Amygdala (tissue), 56 donors: ENCODE measurements at regions not wholly inside any gene's neighbourhood (a gene's known extent, or its start where the extent isn't known, plus 50 kb on each side); places are given as distances from the start of the nearest gene placed in this dataset.

Experiments used
- DNase-seq, 56 donors: peaks; one replicate each; lab custom pipeline; 2025; lab: John Stamatoyannopoulos, UW

GRCh38 chrY:15593476-15594160, 1069.3 kb downstream of the NLGN4Y start:
- no peak for DNase-seq

- no peak for DNase-seq
Measured at GRCh38 chrY:15594179-15594578, 1069.8 kb downstream of the NLGN4Y start.

- no peak for DNase-seq
Measured at GRCh38 chrY:15600565-15600964, 1076.2 kb downstream of the NLGN4Y start.

DNA sequence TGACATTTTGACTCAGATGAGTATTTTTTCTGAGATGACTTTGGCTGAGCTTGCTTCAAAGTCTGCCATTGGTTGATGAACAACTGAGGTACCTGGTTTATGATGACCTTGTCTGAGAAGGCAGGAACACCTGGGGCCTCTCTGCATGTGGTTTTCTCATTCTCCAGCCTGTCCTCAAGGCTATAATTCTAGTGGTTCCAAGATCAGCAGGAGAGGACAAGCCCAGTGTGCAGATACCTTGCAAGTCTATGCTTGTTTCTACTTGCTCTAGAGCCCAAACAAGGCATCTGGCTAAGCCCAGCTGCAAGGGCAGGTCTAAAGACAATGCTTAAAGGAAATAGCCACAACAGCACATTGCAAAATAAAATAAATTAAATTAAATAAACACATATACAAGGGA, 1100.0 kb downstream of the NLGN4Y start:
- no peak for DNase-seq

- no peak for DNase-seq
Measured at GRCh38 chrY:15624928-15625327, 1100.6 kb downstream of the NLGN4Y start.

GRCh38 chrY:15648198-15648597, 1123.9 kb downstream of the NLGN4Y start:
- DNase-seq: no peak

DNA sequence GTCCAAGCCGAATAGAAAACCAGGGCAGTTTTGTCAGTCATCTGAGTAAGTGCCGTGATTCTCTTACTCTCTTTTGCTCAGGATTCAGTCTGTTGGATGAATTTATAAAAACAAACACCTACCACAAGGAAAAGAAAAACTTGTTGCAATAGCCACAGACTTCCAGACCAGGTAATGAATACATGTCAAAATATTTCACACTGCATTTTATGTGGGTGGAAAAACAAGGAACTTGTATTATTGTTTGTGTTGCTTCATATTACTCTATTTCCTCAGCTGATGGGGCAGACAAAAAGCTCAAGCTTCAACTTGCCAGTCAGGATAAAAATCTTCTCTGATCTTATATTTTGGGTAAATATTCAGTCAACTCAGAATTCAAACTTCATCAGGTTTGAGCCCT, 1125.7 kb downstream of the NLGN4Y start:
- no peak for DNase-seq

GRCh38 chrY:15688531-15688930, 1164.2 kb downstream of the NLGN4Y start:
- no peak for DNase-seq

- DNase-seq: no peak
Measured at GRCh38 chrY:15689994-15690393, 1165.7 kb downstream of the NLGN4Y start.

- DNase-seq: no peak
Measured at GRCh38 chrY:15702131-15702530, 1177.8 kb downstream of the NLGN4Y start.

DNA sequence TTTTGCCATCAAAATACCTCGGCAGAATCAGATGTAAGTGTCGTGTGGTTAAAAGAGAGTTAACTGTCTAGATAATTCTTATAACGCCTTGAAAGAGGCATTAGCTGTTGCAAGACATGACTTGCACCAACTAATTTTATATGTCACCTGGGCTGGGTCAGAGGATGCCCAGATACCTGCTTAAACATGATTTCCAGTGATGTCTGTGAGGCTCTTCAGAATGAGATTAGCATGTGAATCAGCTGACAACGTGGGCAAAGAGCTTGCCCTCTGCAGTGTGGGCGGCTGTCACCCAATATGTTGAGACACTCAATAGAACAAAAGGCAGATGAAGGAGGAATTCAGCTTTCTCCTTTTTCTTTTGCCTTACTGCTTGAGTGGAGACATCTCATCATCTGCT, 1180.6 kb downstream of the NLGN4Y start:
- no peak for DNase-seq

- DNase-seq: no peak
Measured at GRCh38 chrY:15749533-15750433, 1225.5 kb downstream of the NLGN4Y start.

DNA sequence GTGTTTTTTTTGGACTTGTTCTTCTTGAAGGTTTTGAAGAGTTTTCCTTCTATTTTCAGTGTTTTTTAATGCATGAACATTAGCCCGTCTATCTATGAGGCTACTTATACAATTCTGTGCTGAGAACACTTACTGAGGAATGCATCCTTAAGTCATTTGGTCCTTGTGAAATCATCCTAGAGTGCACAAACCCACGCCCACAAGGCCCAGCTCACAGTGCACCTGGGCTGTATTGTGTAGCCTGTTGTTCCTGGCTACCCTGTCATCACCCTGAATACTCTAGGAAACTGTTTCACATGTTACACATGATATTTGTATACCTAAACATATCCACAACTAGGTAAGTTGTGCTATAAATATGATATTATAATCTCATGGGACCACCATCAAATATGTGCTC, 1226.7 kb downstream of the NLGN4Y start:
- no peak for DNase-seq

- no peak for DNase-seq
Measured at GRCh38 chrY:15756266-15756665, 1231.9 kb downstream of the NLGN4Y start.

- no peak for DNase-seq
Measured at GRCh38 chrY:15773579-15773978, 1249.2 kb downstream of the NLGN4Y start.

DNA sequence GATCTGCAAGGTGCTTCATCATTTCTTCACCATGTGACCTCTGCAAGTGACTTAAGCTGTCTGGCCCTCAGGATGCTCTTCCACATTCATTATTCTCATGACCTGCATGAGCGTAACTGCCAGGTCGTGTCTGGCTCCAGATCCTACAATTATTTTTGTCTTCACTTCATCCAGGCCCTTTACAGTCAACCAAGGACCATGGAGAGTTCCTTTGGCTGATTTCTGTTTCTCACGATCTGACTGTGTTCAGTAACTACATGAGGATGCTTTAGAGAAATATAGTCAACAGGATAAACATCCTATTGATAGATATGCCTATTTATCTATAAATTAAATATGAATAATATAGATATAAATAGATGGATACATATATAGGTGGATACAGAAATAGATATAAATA, 1251.6 kb downstream of the NLGN4Y start:
- no peak for DNase-seq

- DNase-seq: no peak
Measured at GRCh38 chrY:15779891-15780290, 1255.6 kb downstream of the NLGN4Y start.

DNA sequence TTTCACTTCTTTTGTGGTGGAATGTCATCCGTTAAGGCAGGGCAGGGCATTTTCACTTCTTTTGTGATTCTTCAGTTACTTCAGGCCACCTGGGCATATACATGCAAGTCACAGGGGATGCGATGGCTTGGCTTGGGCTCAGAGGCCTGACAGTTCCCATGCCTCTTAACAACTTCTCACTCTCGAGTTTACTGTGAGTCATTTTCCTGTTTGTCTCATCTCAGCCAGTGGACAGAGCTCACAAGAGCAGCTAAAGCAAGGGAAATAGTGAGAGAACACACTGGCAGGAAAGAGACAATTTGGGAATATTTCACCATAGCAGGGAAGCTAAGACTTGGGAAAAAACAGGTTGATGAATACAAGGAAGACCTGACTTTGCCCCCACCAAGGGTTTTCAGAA, 1275.7 kb downstream of the NLGN4Y start:
- no peak for DNase-seq

DNA sequence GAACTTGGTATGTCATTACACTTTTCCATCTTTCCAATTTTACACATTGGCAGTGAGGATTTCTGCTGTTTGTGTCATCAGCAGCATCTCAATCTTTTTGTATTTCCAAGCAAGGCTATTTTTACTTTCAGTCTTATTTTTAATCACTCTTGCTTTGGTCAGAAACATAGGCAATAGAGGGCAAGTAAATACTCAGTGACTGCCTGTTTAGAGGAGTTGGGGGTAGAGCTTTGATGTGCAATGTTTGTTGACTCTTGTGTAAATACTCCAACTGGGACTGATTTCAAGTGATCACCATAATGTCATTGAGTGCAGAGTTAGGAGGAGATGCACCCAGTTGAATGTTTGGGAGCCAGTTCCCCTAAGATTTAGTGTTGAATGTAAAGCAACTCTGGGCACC, 1281.7 kb downstream of the NLGN4Y start:
- DNase-seq: no peak

GRCh38 chrY:15814241-15814640, 1289.9 kb downstream of the NLGN4Y start:
- no peak for DNase-seq
